ENCODE measurements at regions not wholly inside any gene's neighbourhood (a gene's known extent, or its start where the extent isn't known, plus 50 kb on each side); places are given as distances from the start of the nearest gene placed in this dataset.
A peak's percentile ranks its signal among the peaks of the same experiment; 100 is the strongest.

DNA sequence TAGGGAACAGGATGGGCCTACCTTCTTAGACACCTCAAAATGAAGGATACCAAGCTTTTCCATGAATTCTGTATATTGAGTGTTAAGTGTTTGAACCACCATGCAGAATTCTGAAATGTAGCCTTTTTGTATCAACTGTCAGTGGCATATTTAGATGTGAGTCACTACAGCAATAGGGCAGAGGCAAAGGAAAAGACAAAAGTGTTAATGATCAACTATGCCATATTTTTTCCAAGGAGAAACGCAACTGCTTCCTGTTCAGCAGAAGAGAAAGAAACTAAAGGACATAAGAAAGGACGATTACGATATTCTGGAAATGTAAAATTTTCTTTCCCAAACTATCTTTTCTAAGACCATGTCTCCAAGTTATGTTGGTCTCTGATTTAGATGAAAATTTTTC is 104.6 kb upstream of the RSPO3 start:
- H3K36me3 ChIP-seq (ENCODE audit: low read depth), result no peaks in the 10 kb centered on the region
- peak; percentile 76 for ATAC-seq
- no peak overlapping the region for H3K4me3 ChIP-seq
- H3K4me1 ChIP-seq (ENCODE audit: low read depth), result no peaks in the 10 kb centered on the region
- intact Hi-C loops (cut with DNase I, micrococcal nuclease), result no loop called here
- TF ChIP-seq, protein P1, sequence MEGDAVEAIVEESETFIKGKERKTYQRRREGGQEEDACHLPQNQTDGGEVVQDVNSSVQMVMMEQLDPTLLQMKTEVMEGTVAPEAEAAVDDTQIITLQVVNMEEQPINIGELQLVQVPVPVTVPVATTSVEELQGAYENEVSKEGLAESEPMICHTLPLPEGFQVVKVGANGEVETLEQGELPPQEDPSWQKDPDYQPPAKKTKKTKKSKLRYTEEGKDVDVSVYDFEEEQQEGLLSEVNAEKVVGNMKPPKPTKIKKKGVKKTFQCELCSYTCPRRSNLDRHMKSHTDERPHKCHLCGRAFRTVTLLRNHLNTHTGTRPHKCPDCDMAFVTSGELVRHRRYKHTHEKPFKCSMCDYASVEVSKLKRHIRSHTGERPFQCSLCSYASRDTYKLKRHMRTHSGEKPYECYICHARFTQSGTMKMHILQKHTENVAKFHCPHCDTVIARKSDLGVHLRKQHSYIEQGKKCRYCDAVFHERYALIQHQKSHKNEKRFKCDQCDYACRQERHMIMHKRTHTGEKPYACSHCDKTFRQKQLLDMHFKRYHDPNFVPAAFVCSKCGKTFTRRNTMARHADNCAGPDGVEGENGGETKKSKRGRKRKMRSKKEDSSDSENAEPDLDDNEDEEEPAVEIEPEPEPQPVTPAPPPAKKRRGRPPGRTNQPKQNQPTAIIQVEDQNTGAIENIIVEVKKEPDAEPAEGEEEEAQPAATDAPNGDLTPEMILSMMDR (IDR thresholded peaks at IDR 0.05), result no peak
- H3K9me3 ChIP-seq, result no peaks in the 10 kb centered on the region
- DNase-seq, result no peak

DNA sequence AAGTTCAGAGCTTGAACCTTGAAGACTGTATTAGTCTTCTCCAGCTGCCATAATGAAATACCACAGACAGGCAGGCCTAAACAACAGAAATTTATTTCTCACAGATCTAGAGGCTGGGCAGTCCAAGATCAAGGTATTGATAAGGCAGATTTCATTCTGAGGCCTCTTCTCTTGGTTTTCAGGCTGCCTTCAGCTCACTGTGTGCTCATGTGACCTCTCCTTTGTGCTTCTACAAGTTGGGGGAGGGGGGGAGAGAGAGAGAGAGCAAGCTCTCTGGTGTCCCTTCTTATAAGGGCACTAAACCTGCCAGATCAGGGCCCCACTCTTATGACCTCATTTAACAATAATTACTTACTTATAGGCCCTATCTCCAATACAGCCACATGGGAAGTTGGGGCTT is 102.6 kb upstream of the RSPO3 start:
- DNase-seq, result no peak
- H3K4me3 ChIP-seq, result no peak overlapping the region
- H3K9me3 ChIP-seq, result no peaks in the 10 kb centered on the region
- H3K36me3 ChIP-seq (ENCODE audit: low read depth), result no peaks in the 10 kb centered on the region
- intact Hi-C loops (cut with DNase I, micrococcal nuclease), result no loop called here
- no peaks in the 10 kb centered on the region for H3K4me1 ChIP-seq (ENCODE audit: low read depth)
- TF ChIP-seq, protein P1 (IDR thresholded peaks at IDR 0.05), result no peak
- ATAC-seq, result no peak

DNA sequence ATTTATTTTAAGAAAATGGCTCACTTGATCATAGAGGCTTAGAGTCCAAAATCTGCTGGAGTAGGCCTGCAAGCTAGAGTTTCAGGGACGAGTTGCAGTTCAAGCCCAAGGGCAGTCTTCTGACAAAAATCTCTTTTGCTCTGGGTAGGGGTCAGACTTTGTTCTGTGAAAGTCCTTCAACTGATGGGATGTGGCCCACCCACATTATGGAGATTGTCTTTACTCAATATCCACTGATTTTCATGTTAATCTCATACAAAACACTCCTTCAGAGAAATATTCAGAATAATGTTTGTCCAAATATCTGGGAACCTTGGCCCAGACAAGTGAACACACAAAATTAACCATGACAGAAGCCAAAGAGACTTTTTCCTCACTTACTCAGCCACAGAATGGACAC is 98.6 kb upstream of the RSPO3 start:
- no peak for ATAC-seq
- Histone ChIP-seq H3K9me3 (no peaks in the 10 kb centered on the region), H3K36me3 (ENCODE audit: low read depth) (no peaks in the 10 kb centered on the region), H3K4me1 (ENCODE audit: low read depth) (peaks cover 5% of the 10 kb centered on the region), H3K4me3 (no peak overlapping the region)
- no peak for DNase-seq
- TF ChIP-seq, protein P1 (IDR thresholded peaks at IDR 0.05), result no peak
- intact Hi-C loops (cut with DNase I, micrococcal nuclease), result no loop called here

DNA sequence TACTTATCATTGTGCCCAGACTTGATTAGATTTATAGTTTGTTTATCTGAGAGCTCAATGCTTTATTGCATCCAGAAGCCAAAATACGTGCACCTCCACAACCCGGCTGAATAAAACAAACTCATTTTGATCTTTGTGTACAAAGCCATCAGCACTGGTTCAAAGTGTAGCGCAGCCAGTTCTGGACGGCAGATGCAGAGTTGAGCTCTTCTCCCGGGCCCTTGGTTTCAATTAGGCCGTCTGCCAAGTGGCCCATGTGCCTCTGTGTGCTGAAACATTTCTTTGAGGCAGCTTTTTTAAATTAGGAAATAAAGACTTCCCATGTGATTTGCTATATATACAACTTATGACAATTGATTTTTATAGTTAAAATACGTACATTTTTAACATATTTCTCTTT is 96.2 kb upstream of the RSPO3 start:
- Histone ChIP-seq H3K4me1 (ENCODE audit: low read depth) (peaks cover 5% of the 10 kb centered on the region), H3K36me3 (ENCODE audit: low read depth) (no peaks in the 10 kb centered on the region), H3K9me3 (no peaks in the 10 kb centered on the region), H3K4me3 (no peak overlapping the region)
- intact Hi-C loops (cut with DNase I, micrococcal nuclease), result no loop called here
- peak; percentile 56 to 71 (median 58) for DNase-seq
- TF ChIP-seq, protein P1 (IDR thresholded peaks at IDR 0.05), result no peak
- ATAC-seq, result peak; percentile 77

DNA sequence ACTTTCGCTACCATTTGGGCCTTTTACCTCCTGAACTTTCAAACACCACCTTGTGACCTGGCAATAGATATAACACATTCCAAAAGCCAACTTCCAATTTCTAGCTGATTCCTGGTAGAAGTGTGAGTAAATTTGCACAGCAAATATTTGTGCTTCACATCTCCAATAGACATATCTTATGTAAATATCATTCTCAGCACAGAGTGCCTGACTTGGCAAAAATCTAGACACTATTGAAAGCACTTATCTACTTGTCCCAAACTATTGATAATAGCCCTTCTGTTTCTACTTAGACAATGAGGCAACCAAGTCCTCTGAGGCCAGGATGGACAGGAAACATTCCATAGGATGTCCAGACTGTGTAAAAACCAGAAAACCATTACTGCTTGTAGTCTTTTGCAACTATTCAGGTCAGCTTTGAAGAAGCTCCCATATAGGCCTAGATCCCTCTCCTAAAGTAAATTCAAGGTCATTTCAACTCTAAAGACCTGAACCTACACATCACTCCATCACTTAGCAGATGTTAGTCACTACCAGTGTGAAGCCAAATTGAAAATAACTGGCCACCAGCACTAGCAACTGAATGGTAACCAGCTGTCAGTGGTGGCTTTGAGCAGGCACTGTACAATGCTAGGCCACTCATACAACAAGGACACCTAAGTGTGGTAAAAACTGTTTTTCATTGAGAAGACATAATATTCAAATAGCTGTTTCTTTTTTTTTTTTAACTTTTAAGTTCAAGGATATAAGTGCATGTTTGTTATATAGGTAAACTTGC is 95.3 kb upstream of the RSPO3 start:
- H3K9me3 ChIP-seq, result no peaks in the 10 kb centered on the region
- ATAC-seq (peak; percentile 56), DNase-seq (no peak)
- TF ChIP-seq, protein P1 (IDR thresholded peaks at IDR 0.05), result no peak
- no peak overlapping the region for H3K4me3 ChIP-seq
- peaks cover 5% of the 10 kb centered on the region for H3K4me1 ChIP-seq (ENCODE audit: low read depth)
- H3K36me3 ChIP-seq (ENCODE audit: low read depth), result no peaks in the 10 kb centered on the region
- intact Hi-C loops (cut with DNase I, micrococcal nuclease), result no loop called here
